Kidney (tissue), 13 donors: ENCODE measurements at regions not wholly inside any gene's neighbourhood (a gene's known extent, or its start where the extent isn't known, plus 50 kb on each side); places are given as distances from the start of the nearest gene placed in this dataset.

Source experiments
- DNase-seq, 5 donors: peaks; one replicate each; pipeline ENCODE4 v3.0.0-alpha.2; 2013 to 2020
- FAIRE-seq: peaks from 2 replicates; lab custom pipeline; 2012; peaks lifted over from hg19 to GRCh38; lab: Jason Lieb, UNC
- H3K27ac ChIP-seq, 2 donors: one replicate each; pipeline ENCODE4 v1.7.0; 2013; ENCODE audit warnings: low read depth in 2 of 2, low read length in 2 of 2, inconsistent platforms in 1 of 2
- H3K27me3 ChIP-seq: one replicate; pipeline ENCODE4 v1.7.1; 2013; ENCODE audit warnings: low read length, inconsistent platforms; ENCODE audit not compliant: control insufficient read depth, insufficient read depth
- H3K36me3 ChIP-seq, 3 donors: one replicate each; pipeline versions ENCODE4 v1.7.0 to v1.7.1; 2013; ENCODE audit warnings: low read length in 3 of 3, control low read depth in 1 of 3, inconsistent platforms in 1 of 3; ENCODE audit not compliant: insufficient read depth in 3 of 3, control insufficient read depth in 2 of 3
- H3K4me1 ChIP-seq, 3 donors: one replicate each; pipeline versions ENCODE4 v1.7.0 to v1.7.1; 2013; ENCODE audit warnings: low read length in 3 of 3, inconsistent platforms in 1 of 3, low read depth in 1 of 3; ENCODE audit not compliant: control insufficient read depth in 2 of 3, insufficient read depth in 2 of 3
- H3K4me3 ChIP-seq, 3 donors: one replicate each; pipeline versions ENCODE4 v1.7.0 to v1.8.1; 2013; ENCODE audit warnings: low read length in 3 of 3, control low read depth in 1 of 3, inconsistent platforms in 1 of 3
- H3K9ac ChIP-seq, 3 donors: one replicate each; pipeline versions ENCODE4 v1.7.0 to v1.7.1; 2013; ENCODE audit warnings: low read length in 3 of 3, control low read depth in 1 of 3, inconsistent platforms in 1 of 3
- H3K9me3 ChIP-seq, 3 donors: one replicate each; pipeline versions ENCODE4 v1.7.0 to v1.7.1; 2013; ENCODE audit warnings: low read length in 3 of 3, control low read depth in 1 of 3, inconsistent platforms in 1 of 3; ENCODE audit not compliant: control insufficient read depth in 2 of 3, insufficient read depth in 1 of 3
- CTCF ChIP-seq: IDR thresholded peaks from 3 replicates; pipeline ENCODE4 v1.5.1; 2012; ENCODE audit warnings: mild to moderate bottlenecking, moderate library complexity, borderline replicate concordance; ENCODE audit not compliant: insufficient read depth; ENCODE audit errors: extremely low read depth
- intact Hi-C: fragments of 100-400 bp; cut with DNase I; formaldehyde crosslinking; loops from one replicate; pipeline ENCODE4 v1.11.1; 2022
- donor health status: control.
- donor health status: control.
- donor health status: control.
- donor health status: control.
- donor health status: control.
- donor health status: DM: yes; HTN: yes; CAD: no.
- donor health status: Normal renal cell carcinoma (clear cell type).

GRCh38 chr19:27774827-27775226 is 1438.1 kb downstream of the UQCRFS1 start:
- no peak overlapping the region for H3K27ac ChIP-seq
- no peak overlapping the region for H3K9ac ChIP-seq
- H3K4me1 ChIP-seq: no peaks in the 10 kb centered on the region
- H3K4me3 ChIP-seq: no peak overlapping the region
- no peak for FAIRE-seq
- DNase-seq: peak in 1 of 5 donors; percentile 4
- no peak for TF ChIP-seq CTCF
- intact Hi-C loops: no loop called here
- peaks cover 0 to 6% (median 5%) of the 10 kb centered on the region in 3 donors for H3K36me3 ChIP-seq
- peaks cover 6 to 15% (median 8%) of the 10 kb centered on the region in 3 donors for H3K9me3 ChIP-seq
- no peaks in the 10 kb centered on the region for H3K27me3 ChIP-seq

- H3K36me3 ChIP-seq: peaks cover 0 to 6% (median 5%) of the 10 kb centered on the region in 3 donors
- H3K27ac ChIP-seq: no peak overlapping the region
- no peak for FAIRE-seq
- no peak overlapping the region for H3K9ac ChIP-seq
- H3K27me3 ChIP-seq: no peaks in the 10 kb centered on the region
- no peak overlapping the region for H3K4me3 ChIP-seq
- no peaks in the 10 kb centered on the region for H3K4me1 ChIP-seq
- no peak for TF ChIP-seq CTCF
- peaks cover 6 to 15% (median 8%) of the 10 kb centered on the region in 3 donors for H3K9me3 ChIP-seq
- peak in 1 of 5 donors; percentile 3 for DNase-seq
- intact Hi-C loops: no loop called here
Observed at GRCh38 chr19:27774337-27774736, 1438.6 kb downstream of the UQCRFS1 start.

GRCh38 chr19:27773318-27774094 is 1439.4 kb downstream of the UQCRFS1 start:
- Histone ChIP-seq H3K27ac (no peak overlapping the region), H3K9ac (no peak overlapping the region), H3K27me3 (no peaks in the 10 kb centered on the region), H3K36me3 (peaks cover 0 to 6% (median 5%) of the 10 kb centered on the region in 3 donors), H3K4me3 (no peak overlapping the region), H3K4me1 (no peaks in the 10 kb centered on the region), H3K9me3 (peaks cover 5 to 15% (median 9%) of the 10 kb centered on the region in 3 donors)
- DNase-seq (peak in 1 of 5 donors; percentile 3), FAIRE-seq (no peak)
- no peak for TF ChIP-seq CTCF
- intact Hi-C loops: no loop called here
